COLO668 (cell line): ENCODE measurements at regions not wholly inside any gene's neighbourhood (a gene's known extent, or its start where the extent isn't known, plus 50 kb on each side); places are given as distances from the start of the nearest gene placed in this dataset.
A peak's percentile ranks its signal among the peaks of the same experiment; 100 is the strongest.

Experiments used
- DNase-seq: peaks from one replicate; lab custom pipeline; 2025; ENCODE audit not compliant: unreplicated experiment; lab: John Stamatoyannopoulos, UW

DNA sequence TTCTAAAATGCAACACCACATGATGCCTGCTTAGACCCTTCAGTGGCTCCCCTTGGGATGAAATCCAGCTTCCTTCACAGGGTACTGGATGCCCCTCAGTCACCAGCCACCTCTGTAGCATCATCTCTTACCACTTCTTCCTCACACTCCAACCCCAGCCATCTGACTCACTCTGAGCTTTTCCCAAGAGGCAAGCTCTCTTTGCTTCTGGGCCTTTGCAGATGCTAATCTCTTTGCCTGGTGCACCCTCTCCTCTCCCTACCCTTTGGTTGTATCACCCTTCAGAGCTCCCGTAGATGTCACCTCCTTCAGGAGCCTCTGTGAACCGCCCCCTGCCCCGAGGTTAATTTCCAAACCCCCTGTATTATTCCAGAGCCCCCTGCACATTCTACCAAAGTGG, 164.8 kb upstream of the ZC3H12A start:
- no peak for DNase-seq

DNA sequence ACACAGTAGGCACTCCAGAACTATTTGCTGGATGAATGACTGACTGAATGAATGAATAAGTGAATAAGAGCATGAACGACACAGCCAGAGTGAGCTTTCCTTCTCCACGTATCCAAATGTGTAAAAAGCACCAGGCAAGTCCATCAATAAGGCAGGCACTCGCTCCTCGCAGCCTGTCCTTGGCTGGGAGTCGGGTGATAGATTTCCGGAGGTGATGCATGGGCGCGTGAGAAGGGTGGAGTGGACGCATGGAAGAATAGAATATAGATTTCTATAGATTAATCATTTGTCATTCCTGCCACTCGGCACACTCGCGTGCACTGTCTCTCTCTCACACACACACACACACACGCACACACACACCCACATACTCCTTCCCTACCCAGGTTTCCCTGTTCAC, 164.3 kb upstream of the ZC3H12A start:
- DNase-seq: no peak

DNA sequence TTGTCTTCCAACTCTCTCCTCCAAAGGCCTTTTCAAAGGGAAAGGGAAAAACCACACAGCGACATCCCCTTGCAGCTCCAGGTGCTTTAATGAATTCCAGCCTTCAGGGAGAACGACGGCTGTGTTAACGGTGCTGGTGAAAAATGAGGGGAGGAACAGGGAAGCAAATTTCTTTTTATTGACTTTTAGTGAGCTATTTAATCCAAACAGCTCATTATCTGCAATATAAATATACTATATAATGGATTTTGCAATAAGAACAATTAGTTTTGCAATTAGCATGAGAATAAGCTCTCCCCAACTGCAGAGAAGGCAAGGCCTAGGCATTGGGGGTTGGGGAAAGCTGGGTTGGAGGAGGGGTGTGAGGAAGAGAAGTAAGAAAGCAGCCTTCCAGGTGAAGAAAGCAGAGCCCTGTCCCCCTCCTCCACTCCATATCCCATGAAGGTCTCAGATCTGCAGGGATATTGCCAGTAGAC, 159.0 kb upstream of the ZC3H12A start:
- DNase-seq: no peak

DNA sequence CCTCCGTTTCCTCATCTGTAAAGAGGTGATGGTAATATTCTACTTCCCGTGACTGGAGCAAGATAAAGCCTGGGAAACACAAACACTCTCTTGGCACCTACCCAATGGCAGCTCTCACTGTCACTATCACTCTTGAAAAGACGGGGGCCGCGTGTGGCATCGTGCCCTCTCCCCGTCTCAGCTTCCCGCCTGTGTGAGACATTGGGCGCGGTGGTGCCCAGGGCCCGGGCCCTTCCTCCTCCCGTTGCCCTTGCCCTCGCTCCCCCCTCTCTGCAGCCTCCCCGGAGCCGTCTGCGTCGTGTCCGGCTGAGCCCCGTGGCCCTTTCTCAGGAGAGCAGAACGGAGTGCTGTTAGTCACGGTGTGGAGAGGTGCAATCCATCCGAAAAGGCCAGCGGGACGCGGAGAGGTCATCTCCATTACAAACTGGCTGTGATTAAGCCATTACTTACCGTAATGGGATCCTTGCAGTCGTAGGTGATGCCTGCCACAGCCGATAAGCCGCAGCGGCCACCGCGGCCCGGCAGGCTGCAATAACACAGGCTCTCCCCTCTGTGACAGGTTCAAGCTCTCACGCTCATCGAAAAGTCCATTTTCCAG, 156.4 kb upstream of the ZC3H12A start:
- peak; percentile 56 for DNase-seq

DNA sequence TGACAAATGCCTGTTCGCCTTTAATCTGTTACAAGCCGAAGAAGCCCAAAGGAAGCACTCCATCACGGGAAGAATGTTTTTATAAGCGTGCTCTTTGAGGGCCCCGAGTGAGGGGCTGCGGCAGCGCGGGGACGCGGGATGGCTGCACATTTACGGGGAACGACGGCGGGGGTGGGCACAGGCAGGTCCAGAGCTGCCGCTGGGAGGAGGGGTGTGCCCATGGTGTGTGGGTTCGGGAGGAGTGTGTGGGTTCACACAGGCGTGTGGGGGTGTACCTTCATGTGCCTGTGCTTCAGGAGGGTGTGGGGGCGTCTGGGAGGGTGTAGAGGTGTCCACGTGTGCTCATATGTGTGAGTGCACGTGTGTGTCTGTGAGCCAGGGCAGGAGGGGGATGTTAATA, 155.9 kb upstream of the ZC3H12A start:
- no peak for DNase-seq

DNA sequence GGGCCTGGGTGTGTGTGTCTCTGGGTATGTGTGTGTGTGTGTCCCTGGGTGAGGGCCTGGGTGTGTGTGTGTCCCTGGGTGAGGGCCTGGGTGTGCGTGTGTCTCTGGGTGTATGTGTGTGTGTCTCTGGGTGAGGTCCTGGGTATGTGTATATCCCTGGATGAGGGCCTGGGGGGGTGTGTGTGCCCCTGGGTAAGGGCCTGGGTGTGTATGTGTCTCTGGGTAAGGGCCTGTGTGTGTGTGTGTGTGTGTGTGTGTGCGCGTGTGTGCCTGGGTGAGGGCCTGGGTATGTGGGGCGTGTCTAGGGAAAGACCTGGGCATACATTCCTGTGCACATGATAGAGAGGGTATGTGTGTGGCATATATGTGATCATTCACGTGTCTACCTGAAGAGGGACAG, 155.1 kb upstream of the ZC3H12A start:
- no peak for DNase-seq

DNA sequence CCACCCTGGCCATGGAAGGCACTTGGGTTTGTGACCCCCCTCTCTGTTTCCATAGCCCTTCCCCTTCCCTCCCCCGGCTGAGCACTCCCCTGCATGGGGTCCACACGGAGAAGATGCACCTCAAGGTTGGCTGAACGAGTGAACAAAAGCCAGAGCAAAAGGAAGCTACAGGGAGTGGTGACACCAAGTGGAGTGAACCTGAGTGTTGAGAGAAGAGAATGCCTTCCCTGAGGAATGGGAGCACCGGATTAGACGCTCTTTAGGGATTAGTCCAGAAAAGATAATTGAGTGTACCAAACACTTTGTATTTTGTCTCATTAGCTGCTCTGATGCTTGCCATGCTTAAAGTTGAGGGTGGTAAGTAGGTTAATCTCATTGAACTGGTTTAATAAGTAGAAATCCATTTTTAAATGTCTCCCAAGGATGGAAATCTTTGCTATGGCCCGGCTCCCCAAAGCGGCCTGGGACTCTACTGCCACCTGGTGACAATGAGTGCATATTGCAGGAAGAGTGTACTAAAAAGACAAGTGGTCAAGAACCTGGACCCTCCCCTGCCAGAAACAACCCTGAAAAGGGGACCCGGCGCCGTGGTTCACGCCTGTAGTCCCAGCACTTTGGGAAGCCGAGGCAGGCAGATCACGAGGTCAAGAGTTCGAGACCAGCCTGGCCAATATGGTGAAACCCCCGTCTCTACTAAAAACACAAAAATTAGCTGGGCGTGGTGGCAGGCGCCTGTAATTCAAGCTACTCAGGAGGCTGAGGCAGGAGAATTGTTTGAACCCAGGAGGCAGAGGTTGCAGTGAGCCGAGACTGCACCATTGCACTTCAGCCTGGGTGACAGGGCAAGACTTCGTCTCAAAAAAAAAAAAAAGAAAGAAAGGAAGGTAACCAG, 150.6 kb upstream of the ZC3H12A start:
- DNase-seq: peak; percentile 69

DNA sequence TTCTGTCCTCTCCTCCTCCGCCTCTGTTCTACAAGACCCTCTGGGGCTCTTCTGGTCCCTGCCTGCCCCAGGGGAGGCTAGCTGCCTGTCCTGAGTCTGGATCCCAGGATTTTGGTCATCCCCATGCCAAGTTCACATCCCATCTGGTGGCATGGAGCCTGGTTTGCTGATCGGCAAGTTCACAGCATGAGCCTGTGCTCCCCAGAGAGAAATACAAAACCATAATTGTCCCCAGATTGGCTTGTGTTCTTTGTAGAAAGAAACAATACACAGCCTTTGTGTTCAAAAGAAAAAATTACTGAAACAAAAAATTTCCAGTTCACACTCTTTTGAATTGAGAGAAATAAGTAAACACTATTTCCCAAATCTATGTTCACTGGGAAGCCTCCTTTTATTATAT, 149.4 kb upstream of the ZC3H12A start:
- DNase-seq: no peak

DNA sequence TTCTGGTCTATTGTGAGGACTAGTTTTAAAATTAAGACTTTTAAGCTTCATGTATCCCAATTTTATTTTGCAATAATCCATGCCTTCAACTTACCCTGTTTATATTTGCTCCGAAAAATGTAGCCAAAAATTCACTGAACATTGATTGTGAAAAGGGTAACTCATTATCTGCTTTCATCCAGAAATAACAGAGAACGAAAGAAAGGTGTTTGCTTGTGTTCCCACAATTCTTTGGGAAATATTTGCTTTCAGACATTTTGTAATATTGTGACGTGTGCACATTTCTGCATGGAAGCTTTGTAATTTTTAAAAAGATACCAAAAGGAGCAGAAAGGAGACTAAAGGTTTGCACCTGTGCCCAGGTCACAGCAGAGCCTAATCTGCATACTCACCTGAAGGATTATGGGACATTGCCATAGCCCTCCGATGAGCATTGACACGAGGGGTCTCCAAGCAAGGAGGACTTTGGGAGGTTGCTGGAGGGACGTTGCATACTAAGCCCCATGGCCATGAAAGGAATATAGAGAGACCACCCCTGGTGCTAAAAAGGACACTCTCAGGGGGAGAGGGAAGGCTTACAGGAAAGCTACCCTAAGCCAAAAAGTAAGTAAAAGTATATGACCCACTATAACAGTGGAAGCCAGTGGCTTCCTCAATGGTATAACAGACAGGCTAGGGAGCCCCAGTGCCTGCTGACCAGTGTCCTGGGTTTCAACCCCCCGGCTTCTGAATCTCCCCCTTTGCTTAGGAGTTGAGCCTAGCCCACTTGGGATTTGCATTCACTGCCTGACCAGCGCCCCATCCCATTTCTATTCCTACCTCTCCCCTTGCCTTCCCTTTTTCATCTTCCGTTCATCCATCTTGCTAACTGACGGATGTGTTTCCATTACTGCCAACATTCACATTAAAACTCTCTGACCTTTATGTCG, 148.6 kb upstream of the ZC3H12A start:
- no peak for DNase-seq

DNA sequence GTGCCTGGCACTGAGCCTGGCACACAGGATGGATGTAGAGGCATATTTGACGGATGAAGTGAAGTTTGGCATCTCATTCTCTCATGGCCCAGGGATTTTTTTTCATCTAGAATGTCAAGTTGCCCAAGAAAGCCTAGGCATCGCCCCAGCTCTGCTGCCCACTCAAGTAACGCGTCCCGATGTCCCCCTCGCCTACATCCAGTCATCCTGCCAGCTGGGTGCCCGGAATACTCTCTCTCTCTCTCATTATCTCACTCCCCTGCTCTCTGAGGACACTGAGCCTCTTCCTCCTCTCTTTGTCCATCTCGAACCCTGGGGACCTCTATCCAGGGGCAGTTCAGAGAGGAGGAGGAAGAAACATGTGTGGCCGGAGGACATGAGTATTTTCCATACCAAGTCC, 142.3 kb upstream of the ZC3H12A start:
- no peak for DNase-seq

DNA sequence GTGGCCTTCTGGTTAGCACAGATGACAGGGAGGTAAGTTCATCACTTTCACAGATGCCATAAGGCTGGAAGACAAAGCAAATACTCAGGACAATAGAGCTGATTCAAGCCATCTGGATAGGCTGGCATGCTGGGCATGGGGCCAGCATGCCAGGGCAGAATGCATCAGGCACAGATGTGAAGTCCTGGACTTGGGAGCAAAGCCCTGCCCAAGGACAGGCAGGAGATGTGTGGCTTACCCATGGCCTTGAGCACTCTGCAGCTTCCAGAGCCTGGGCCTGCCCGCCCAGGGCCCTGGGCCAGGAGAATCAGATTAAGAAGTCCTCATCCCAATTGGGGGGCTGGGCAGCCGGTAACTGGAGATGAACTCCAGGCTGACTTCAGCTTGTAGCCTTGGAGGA, 135.7 kb upstream of the ZC3H12A start:
- DNase-seq: peak; percentile 86

DNA sequence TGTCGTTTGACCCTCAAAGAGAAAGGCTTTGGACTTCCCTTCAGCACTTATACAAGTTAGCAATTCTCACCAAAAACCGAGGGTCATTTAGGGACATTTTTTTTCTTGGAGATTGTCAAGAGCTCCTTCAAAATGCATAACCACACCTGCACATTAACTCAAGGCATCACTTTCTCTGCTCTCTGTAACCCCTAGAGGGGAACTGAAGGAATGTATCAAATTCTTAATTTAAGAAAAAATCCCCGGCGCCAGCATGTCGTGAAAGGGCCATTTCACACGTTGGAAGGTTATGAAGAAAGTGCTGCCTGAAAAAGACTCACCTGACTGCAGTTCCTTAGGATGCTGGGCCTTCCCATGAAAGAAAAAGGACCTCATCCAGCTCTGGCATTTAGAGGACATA, 131.6 kb upstream of the ZC3H12A start:
- DNase-seq: no peak

DNA sequence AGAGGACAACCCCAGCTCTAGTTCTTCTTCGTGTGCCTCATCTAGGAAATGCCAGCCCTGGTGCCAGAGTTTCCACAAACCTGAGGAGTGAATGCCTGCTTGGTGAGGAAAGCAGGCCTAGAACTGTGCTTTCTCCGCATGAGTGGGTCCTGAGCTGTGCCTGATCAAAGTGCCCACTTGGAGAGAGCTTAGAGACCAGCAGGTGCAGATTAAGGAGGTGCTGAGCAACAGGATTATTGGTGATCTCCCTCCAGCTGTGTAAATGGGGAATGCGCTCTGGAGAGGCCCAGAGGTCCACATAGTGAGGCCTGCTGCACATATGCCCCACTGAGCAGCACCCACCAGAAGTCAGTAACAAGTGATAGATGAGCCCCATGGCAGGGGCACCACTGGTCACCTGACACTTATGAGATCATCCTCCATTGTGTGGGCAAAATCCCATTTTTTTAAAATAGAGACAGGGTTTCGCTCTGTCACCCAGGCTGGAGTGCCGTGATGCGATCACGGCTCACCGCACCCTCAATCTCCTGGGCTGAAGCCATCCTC, 127.2 kb upstream of the ZC3H12A start:
- peak; percentile 77 for DNase-seq

DNA sequence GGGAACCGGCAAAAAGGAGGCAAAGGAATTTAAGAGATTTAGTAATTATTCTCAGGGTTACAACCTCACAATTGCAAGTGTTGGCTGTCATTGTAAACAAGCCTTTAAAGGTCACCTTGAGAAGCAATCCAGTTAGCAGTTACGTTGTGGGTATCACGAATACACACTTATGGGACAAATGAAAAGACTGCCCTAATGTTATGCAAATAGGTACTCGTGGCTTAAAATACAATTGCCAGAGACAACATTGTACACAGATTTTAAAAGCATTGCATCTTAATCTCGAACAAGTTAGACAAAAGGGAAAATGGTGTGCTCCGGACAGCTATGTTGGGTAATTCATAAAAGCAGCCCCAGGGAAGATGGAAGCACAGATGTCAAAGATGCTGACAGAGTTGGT, 120.5 kb upstream of the ZC3H12A start:
- DNase-seq: no peak

DNA sequence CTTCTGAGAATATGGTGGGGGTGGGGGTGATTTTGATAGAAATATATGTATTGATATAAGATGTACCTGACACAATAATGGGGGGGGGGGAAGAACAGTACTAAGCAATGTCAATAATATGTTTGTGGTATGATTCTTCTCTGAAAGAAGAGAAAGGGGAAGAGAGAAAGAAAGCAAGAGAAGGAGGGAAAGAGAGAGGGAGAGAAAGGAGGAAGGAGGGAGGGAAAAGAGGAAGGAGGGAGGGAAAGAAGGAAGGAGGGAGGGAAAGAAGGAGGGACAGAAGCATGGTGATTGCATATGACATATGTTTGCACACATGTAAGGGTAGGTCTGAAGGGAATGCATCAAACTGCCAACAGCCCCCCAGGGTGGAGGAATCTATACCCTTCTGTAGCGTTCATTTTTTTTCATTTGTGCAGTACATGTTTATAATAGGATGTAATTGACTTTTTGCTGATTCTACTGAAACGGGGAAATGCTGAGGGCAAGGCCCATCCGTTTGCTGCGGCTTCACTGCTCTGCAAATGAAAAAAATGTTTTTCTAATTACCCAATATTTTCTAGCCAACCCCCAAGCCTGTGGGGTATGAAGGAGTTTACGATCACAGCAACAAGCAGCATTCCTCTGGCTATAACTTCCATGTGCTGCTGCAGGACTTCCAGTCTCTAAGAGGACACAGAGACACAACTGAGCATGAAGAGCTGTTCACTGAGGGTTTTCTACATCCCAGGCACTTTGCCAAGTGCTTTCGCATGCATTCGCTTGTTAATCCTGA, 119.3 kb upstream of the ZC3H12A start:
- no peak for DNase-seq

DNA sequence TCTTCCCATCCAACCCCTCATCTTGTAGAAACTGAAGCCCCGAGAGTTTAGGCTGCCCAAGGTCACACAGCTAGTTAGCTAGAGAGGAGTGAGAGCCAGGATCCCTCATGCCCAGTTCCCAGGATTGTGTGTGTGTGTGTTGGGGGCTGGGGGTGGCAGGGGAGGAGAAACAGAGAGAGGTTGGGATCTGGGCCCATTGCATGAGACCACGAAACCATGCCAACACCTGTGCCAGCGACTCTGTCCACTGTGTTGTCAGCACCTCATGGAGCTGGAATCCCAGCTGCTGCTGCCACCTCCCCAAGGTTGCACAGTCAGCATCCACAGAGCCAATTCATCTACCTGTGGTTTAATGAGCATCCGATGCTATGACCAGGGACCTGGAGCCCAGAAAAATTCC, 115.4 kb upstream of the ZC3H12A start:
- no peak for DNase-seq

DNA sequence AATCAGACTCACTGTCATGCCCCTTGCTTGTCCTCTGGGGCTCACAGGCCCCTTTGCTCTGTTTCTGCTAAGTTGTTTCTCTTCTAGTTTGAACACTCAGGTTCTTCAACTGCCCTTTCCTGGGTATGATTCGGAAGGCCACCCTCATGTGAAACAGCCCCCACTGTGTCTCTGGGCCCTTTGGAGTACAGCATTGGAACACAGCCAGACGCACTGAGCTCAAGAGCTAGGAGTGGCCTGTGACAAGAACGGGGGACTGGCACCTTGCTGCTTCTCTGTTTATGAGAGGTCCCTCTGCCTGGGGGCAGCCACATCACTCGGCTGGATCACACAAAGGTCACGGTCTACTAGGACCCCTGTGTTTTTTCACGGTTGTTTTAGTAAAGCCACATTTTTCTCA, 114.4 kb upstream of the ZC3H12A start:
- DNase-seq: no peak

DNA sequence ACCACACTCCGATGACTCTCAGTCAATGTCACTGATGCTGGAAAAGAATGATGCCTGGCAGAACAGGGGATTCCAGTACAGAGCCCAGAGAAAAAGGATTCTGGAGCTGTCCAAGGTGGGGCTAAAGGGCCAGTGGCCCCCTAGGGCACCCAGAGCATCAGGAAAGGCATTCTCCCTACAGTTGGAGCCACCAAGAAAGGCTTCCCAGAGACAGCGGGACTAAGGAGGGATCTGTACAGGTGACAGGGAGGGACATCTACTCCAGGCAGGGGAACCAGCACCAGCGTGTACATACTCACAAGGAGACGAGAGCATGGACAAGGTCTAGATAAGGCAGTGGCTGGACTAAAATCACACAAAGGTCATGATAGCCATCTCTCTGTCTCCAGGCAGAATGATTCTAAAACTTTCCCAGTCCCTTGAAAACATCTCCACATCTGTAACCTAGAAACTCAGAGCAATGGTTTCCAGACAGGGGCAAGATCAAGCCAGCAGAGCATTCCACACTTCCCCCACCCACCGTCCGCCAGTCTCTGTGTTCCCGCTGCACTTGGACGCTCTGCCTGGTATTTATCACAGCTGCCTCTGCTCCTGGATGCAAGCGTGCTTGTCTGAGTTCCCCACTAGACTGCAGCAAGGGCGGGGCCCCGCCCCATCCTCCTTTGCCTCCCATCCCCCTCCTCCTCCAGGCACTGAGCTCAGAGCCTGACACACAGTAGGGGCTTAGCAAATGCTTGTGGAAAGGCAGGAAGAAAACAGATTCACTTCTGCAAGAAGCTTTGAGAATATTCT, 111.6 kb upstream of the ZC3H12A start:
- DNase-seq: no peak

DNA sequence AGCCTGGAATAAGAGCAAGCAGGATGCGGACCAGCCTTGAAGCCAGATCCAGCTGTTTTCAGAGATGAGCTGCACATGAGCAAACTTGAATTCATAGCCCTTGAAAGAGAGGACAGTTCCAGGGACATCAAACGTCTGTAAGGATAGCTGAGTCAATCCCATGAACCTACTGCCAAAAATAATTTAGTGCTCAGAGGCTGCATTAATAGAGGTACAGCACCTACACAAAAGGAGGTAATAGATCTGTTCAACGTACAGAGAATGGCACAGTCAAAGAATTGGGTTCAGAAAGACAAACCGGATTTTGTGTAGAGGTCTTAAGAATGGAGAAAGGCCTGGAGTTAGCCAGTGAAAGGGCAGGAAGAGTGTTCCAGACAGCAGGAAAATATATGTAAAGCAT, 110.8 kb upstream of the ZC3H12A start:
- DNase-seq: no peak
